MM.1S (cell line): ENCODE measurements at regions not wholly inside any gene's neighbourhood (a gene's known extent, or its start where the extent isn't known, plus 50 kb on each side); places are given as distances from the start of the nearest gene placed in this dataset.

ENCODE experiments used
- EZH2 ChIP-seq: fragments of 300-600 bp; sonication (generic); optimal IDR thresholded peaks from 2 replicates; pipeline ENCODE3; 2017; ENCODE audit warnings: low read depth, mild to moderate bottlenecking, antibody characterized with exemption, low read length, mixed read lengths
- EZH2phosphoT487 ChIP-seq: fragments of 300-600 bp; sonication (generic); IDR thresholded peaks from 2 replicates; pipeline ENCODE4 v1.6.1; 2018; ENCODE audit warnings: antibody characterized with exemption, low read length
- TF ChIP-seq, protein P1 (sequence below): fragments of 300-600 bp; sonication (generic); IDR thresholded peaks from 2 replicates; pipeline ENCODE4 v1.5.1; 2016; ENCODE audit warnings: antibody characterized with exemption, low read length, mixed read lengths

DNA sequence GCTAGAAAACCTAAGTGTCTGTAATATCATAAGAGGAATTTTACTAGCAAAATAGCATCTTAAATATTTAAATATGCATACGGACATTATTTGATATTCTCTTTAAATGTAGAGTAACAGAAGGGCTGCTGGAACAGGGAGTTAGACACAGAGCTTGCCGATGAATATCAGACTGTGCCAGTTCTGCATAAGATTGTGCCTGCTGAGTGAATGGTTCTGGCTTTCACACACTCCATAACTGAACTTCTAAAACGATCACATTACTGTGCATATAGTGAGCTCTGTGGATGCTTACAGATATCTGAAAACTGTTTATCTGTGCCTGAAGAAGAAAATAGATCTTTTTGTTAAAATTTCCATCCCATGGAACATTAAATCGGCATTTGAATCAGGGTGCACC lies 867.4 kb upstream of the PCDH10 start:
- TF ChIP-seq, protein P1, sequence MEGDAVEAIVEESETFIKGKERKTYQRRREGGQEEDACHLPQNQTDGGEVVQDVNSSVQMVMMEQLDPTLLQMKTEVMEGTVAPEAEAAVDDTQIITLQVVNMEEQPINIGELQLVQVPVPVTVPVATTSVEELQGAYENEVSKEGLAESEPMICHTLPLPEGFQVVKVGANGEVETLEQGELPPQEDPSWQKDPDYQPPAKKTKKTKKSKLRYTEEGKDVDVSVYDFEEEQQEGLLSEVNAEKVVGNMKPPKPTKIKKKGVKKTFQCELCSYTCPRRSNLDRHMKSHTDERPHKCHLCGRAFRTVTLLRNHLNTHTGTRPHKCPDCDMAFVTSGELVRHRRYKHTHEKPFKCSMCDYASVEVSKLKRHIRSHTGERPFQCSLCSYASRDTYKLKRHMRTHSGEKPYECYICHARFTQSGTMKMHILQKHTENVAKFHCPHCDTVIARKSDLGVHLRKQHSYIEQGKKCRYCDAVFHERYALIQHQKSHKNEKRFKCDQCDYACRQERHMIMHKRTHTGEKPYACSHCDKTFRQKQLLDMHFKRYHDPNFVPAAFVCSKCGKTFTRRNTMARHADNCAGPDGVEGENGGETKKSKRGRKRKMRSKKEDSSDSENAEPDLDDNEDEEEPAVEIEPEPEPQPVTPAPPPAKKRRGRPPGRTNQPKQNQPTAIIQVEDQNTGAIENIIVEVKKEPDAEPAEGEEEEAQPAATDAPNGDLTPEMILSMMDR, result no peak
- TF ChIP-seq EZH2, result no peak
- no peak for TF ChIP-seq EZH2phosphoT487
